Psoas muscle (tissue), 7 donors: ENCODE measurements at regions not wholly inside any gene's neighbourhood (a gene's known extent, or its start where the extent isn't known, plus 50 kb on each side); places are given as distances from the start of the nearest gene placed in this dataset.

Source experiments
- ATAC-seq, 4 donors: fragments of 200-7000 bp; cut with Tn5 transposase; one replicate each; pipeline ENCODE4 v1.9.1; 2020; ENCODE audit warnings: moderate library complexity in 3 of 4, mild to moderate bottlenecking in 2 of 4
- DNase-seq, 2 donors: peaks; one replicate each; pipeline ENCODE4 v3.0.0-alpha.2; 2020
- H3K27ac ChIP-seq: fragments of 200-600 bp; one replicate; pipeline ENCODE4 v1.8.0; 2022
- H3K27me3 ChIP-seq, 3 donors: fragments of 200-600 bp in 1 of 3; one replicate each; pipeline versions ENCODE4 v1.6.1 to v1.8.0; 2013 to 2022; ENCODE audit warnings: low read length in 2 of 3, mild to moderate bottlenecking in 2 of 3, moderate library complexity in 1 of 3; ENCODE audit not compliant: insufficient read depth in 3 of 3
- H3K36me3 ChIP-seq, 2 donors: fragments of 200-600 bp in 1 of 2; one replicate each; pipeline versions ENCODE4 v1.6.1 to v1.8.0; 2013 to 2022; ENCODE audit warnings: low read depth in 1 of 2, mild to moderate bottlenecking in 1 of 2, moderate library complexity in 1 of 2; ENCODE audit not compliant: insufficient read depth in 1 of 2
- H3K4me1 ChIP-seq: fragments of 200-600 bp; one replicate; pipeline ENCODE4 v1.8.0; 2022
- H3K4me3 ChIP-seq: fragments of 200-600 bp; one replicate; pipeline ENCODE4 v1.8.0; 2022; ENCODE audit warnings: mild to moderate bottlenecking
- H3K9me3 ChIP-seq: fragments of 200-600 bp; one replicate; pipeline ENCODE4 v1.8.0; 2022
- CTCF ChIP-seq: fragments of 200-600 bp; IDR thresholded peaks from one replicate; pipeline ENCODE4 v1.8.0; 2022; ENCODE audit warnings: antibody characterized with exemption
- WGBS, 3 donors: extraction: QIAGEN DNeasy Blood & Tissue Kit; methylation state at CpG; one replicate each; pipeline versions ENCODE4 v1.1.6 to v1.1.7; 2013; 5-methylcytosine and 5-hydroxymethylcytosine counted together
- intact Hi-C, 2 donors: fragments of 100-400 bp; cut with DNase I; formaldehyde crosslinking; loops; one replicate each; pipeline versions ENCODE4 v1.11.0 to v1.14.2; 2022
- donor health status: healthy with polysubstance abuse.
- donor health status: DM: no; HTN: no; CAD: no; lungs with moderate emphysema.
- donor health status: Bipolar disorder and iron deficiency.
- donor health status: healthy.
- donor health status: DM: yes; HTN: yes; CAD: no.
- donor health status: DM: no; HTN: no; CAD: no.
- donor health status: DM: yes; HTN: yes; CAD: no.

GRCh38 chr17:56098746-56099145 is 54.5 kb upstream of the ANKFN1 start:
- TF ChIP-seq CTCF, result no peak
- intact Hi-C loops, result no loop called here

GRCh38 chr17:56099649-56100048 is 53.6 kb upstream of the ANKFN1 start:
- H3K4me1 ChIP-seq, result no peaks in the 10 kb centered on the region
- 61 to 68% (median 66%) methylated on average over 5 of the region's 5 CpGs for WGBS, 3 donors
- intact Hi-C loops, result no loop called here
- no peaks in the 10 kb centered on the region for H3K36me3 ChIP-seq
- H3K27me3 ChIP-seq, result no peaks in the 10 kb centered on the region
- no peak for DNase-seq
- no peak for TF ChIP-seq CTCF
- ATAC-seq, result no peak
- H3K27ac ChIP-seq, result no peak overlapping the region
- no peaks in the 10 kb centered on the region for H3K9me3 ChIP-seq
- H3K4me3 ChIP-seq, result no peak overlapping the region

More at GRCh38 chr17:56098746-56099145, 54.5 kb upstream of the ANKFN1 start:
- DNase-seq (no peak), ATAC-seq (no peak)
- no peak overlapping the region for H3K4me3 ChIP-seq
- H3K9me3 ChIP-seq, result no peaks in the 10 kb centered on the region
- H3K27me3 ChIP-seq, result no peaks in the 10 kb centered on the region
- WGBS, 3 donors, result 67 to 80% (median 69%) methylated on average over 4 of the region's 4 CpGs
- no peak overlapping the region for H3K27ac ChIP-seq
- no peaks in the 10 kb centered on the region for H3K36me3 ChIP-seq
- no peaks in the 10 kb centered on the region for H3K4me1 ChIP-seq
